Hematopoietic multipotent progenitor cell treated with erythropoietin and hydrocortisone succinate and interleukin-3 and kit ligand, for 6 days (in vitro differentiated cells): ENCODE measurements at regions not wholly inside any gene's neighbourhood (a gene's known extent, or its start where the extent isn't known, plus 50 kb on each side); places are given as distances from the start of the nearest gene placed in this dataset.

Experiments
- DNase-seq: peaks from one replicate; pipeline ENCODE4 v3.0.0-alpha.2; 2015

GRCh38 chr7:126378642-126379041, 874.1 kb downstream of the GRM8 start:
- DNase-seq = no peak

- DNase-seq = no peak
Observed at GRCh38 chr7:126370038-126370668, 882.6 kb downstream of the GRM8 start.

- DNase-seq = no peak
Observed at GRCh38 chr7:126362746-126363145, 890.0 kb downstream of the GRM8 start.

GRCh38 chr7:126361183-126361582, 891.6 kb downstream of the GRM8 start:
- no peak for DNase-seq

- DNase-seq = no peak
Observed at GRCh38 chr7:126339813-126340212, 912.9 kb downstream of the GRM8 start.

GRCh38 chr7:126305671-126306070, 947.1 kb downstream of the GRM8 start:
- DNase-seq = no peak

GRCh38 chr7:126303926-126304325, 948.8 kb downstream of the GRM8 start:
- no peak for DNase-seq

GRCh38 chr7:126302639-126303038, 950.1 kb downstream of the GRM8 start:
- no peak for DNase-seq

GRCh38 chr7:126286317-126286716, 966.4 kb downstream of the GRM8 start:
- DNase-seq = no peak

- DNase-seq = no peak
Observed at GRCh38 chr7:126236261-126236660, 1016.5 kb downstream of the GRM8 start.

GRCh38 chr7:126228356-126229061, 1024.2 kb downstream of the GRM8 start:
- no peak for DNase-seq

GRCh38 chr7:126227643-126228042, 1025.1 kb downstream of the GRM8 start:
- DNase-seq = no peak

- DNase-seq = no peak
Observed at GRCh38 chr7:126227055-126227454, 1025.7 kb downstream of the GRM8 start.

- DNase-seq = no peak
Observed at GRCh38 chr7:126223729-126224128, 1029.0 kb downstream of the GRM8 start.

GRCh38 chr7:126222782-126223181, 1030.0 kb downstream of the GRM8 start:
- no peak for DNase-seq

- no peak for DNase-seq
Observed at GRCh38 chr7:126215785-126216184, 1037.0 kb downstream of the GRM8 start.

- no peak for DNase-seq
Observed at GRCh38 chr7:126213876-126214275, 1038.9 kb downstream of the GRM8 start.

- no peak for DNase-seq
Observed at GRCh38 chr7:126211875-126212274, 1040.9 kb downstream of the GRM8 start.

- DNase-seq = no peak
Observed at GRCh38 chr7:126210707-126211106, 1042.0 kb downstream of the GRM8 start.

- no peak for DNase-seq
Observed at GRCh38 chr7:126203185-126203584, 1049.6 kb downstream of the GRM8 start.

GRCh38 chr7:126202177-126202576, 1050.6 kb downstream of the GRM8 start:
- no peak for DNase-seq

GRCh38 chr7:126185959-126186580, 1066.7 kb downstream of the GRM8 start:
- DNase-seq = no peak

GRCh38 chr7:126179916-126180315, 1072.8 kb downstream of the GRM8 start:
- no peak for DNase-seq

GRCh38 chr7:126178865-126179264, 1073.9 kb downstream of the GRM8 start:
- DNase-seq = no peak
